GM23338 (cell line): ENCODE measurements at regions not wholly inside any gene's neighbourhood (a gene's known extent, or its start where the extent isn't known, plus 50 kb on each side); places are given as distances from the start of the nearest gene placed in this dataset.

ENCODE experiments used
- ATAC-seq: fragments of 200-7000 bp; cut with Tn5 transposase; 3 replicates; pipeline ENCODE4 v1.9.1; 2020
- DNase-seq: peaks from one replicate; pipeline ENCODE4 v3.0.0-alpha.2; 2015; ENCODE audit warnings: low spot score
- H2AFZ ChIP-seq: fragments of 200-600 bp; sonication (generic); 2 replicates; pipeline ENCODE4 v1.8.0; 2016; ENCODE audit warnings: antibody characterized with exemption, mild to moderate bottlenecking, moderate library complexity
- H3F3A ChIP-seq: fragments of 200-600 bp; sonication (generic); replicated peaks from 2 replicates; pipeline ENCODE4 v1.8.0; 2017; ENCODE audit warnings: antibody characterized with exemption, mixed run types, low read depth
- H3K27ac ChIP-seq: fragments of 200-600 bp; sonication (generic); 2 replicates; pipeline ENCODE4 v1.6.1; 2016; ENCODE audit warnings: low read depth
- H3K27me3 ChIP-seq: fragments of 200-600 bp; sonication (generic); 2 replicates; pipeline ENCODE4 v1.8.0; 2016; ENCODE audit warnings: mild to moderate bottlenecking, mixed run types, moderate library complexity; ENCODE audit not compliant: insufficient read depth
- H3K36me3 ChIP-seq: fragments of 200-600 bp; sonication (generic); 2 replicates; pipeline ENCODE4 v1.8.0; 2016; ENCODE audit warnings: mild to moderate bottlenecking; ENCODE audit not compliant: insufficient read depth
- H3K4me1 ChIP-seq: fragments of 200-600 bp; sonication (generic); 2 replicates; pipeline ENCODE4 v1.8.0; 2016; ENCODE audit warnings: mild to moderate bottlenecking, moderate library complexity; ENCODE audit not compliant: insufficient read depth
- H3K4me2 ChIP-seq: fragments of 200-600 bp; sonication (generic); 2 replicates; pipeline ENCODE4 v1.7.1; 2017; ENCODE audit warnings: mixed run types
- H3K4me3 ChIP-seq: fragments of 200-600 bp; sonication (generic); 2 replicates; pipeline ENCODE4 v1.6.1; 2016; ENCODE audit warnings: mixed run types
- H3K79me2 ChIP-seq: fragments of 200-600 bp; sonication (generic); replicated peaks from 2 replicates; pipeline ENCODE4 v1.8.0; 2017; ENCODE audit warnings: mild to moderate bottlenecking; ENCODE audit not compliant: insufficient read depth
- H3K9me2 ChIP-seq: fragments of 200-600 bp; sonication (generic); 2 replicates; pipeline ENCODE4 v1.8.0; 2017; ENCODE audit not compliant: insufficient read depth
- H4K20me1 ChIP-seq: fragments of 200-600 bp; sonication (generic); replicated peaks from 2 replicates; pipeline ENCODE4 v1.8.0; 2017; ENCODE audit warnings: mild to moderate bottlenecking; ENCODE audit not compliant: insufficient read depth
- H3K27ac Mint-ChIP-seq: 2 replicates; pipeline ENCODE4 v1.8.0; 2020; ENCODE audit warnings: inconsistent platforms, mild to moderate bottlenecking, moderate library complexity, mixed read lengths
- H3K27me3 Mint-ChIP-seq: 3 replicates; pipeline ENCODE4 v1.8.0; 2022; ENCODE audit warnings: low read depth, mild to moderate bottlenecking, moderate library complexity, mixed read lengths, inconsistent platforms; ENCODE audit not compliant: insufficient read depth, poor library complexity
- H3K36me3 Mint-ChIP-seq: 3 replicates; pipeline ENCODE4 v1.8.0; 2021; ENCODE audit warnings: low read depth, mild to moderate bottlenecking, inconsistent platforms, moderate library complexity, mixed read lengths
- H3K4me1 Mint-ChIP-seq: 3 replicates; pipeline ENCODE4 v1.8.0; 2020; ENCODE audit warnings: mild to moderate bottlenecking, inconsistent platforms, mixed read lengths
- H3K4me3 Mint-ChIP-seq: 3 replicates; pipeline ENCODE4 v1.8.0; 2021; ENCODE audit warnings: moderate library complexity, mild to moderate bottlenecking, inconsistent platforms, mixed read lengths
- H3K9me3 Mint-ChIP-seq: 3 replicates; pipeline ENCODE4 v1.8.0; 2020; ENCODE audit warnings: moderate library complexity, mild to moderate bottlenecking, inconsistent platforms, mixed read lengths
- CREB1 ChIP-seq: fragments of 250-450 bp; sonication (Bioruptor Pico); IDR thresholded peaks from 2 replicates; pipeline ENCODE4 v1.5.0; 2020; ENCODE audit warnings: low read depth, mild to moderate bottlenecking, moderate library complexity
- EZH2 ChIP-seq: fragments of 200-600 bp; sonication (generic); IDR thresholded peaks from one replicate; pipeline ENCODE4 v1.8.0; 2017; ENCODE audit warnings: antibody characterized with exemption, mild to moderate bottlenecking, low read depth; ENCODE audit not compliant: unreplicated experiment
- JUNB ChIP-seq: IDR thresholded peaks from one replicate; pipeline ENCODE4 v1.6.1; 2016; ENCODE audit warnings: antibody characterized with exemption; ENCODE audit not compliant: unreplicated experiment
- NANOG ChIP-seq: IDR thresholded peaks from 2 replicates; pipeline ENCODE4 v1.6.1; 2016; ENCODE audit warnings: antibody characterized with exemption, borderline replicate concordance
- TF ChIP-seq, protein P1 (sequence below): fragments of 250-450 bp; sonication (Bioruptor Pico); IDR thresholded peaks from 2 replicates; pipeline ENCODE4 v1.5.0; 2020; ENCODE audit warnings: mild to moderate bottlenecking, moderate library complexity
- TF ChIP-seq, protein P2 (sequence below): IDR thresholded peaks from one replicate; pipeline ENCODE4 v1.6.1; 2018; ENCODE audit warnings: antibody characterized with exemption; ENCODE audit not compliant: unreplicated experiment
- TF ChIP-seq, protein P3 (sequence below), 2 experiments: fragments of 200-600 bp in 1 of 2; sonication (generic) in 1 of 2; conservative IDR thresholded peaks; 2 replicates each; pipeline versions ENCODE4 v1.5.1 to v1.6.1; 2016 to 2017; ENCODE audit warnings: antibody characterized with exemption in 2 of 2, low read depth in 2 of 2, mild to moderate bottlenecking in 2 of 2, moderate library complexity in 1 of 2
- TF ChIP-seq, protein P4 (sequence below): IDR thresholded peaks from 2 replicates; pipeline ENCODE4 v1.6.1; 2016; ENCODE audit warnings: antibody characterized with exemption

DNA sequence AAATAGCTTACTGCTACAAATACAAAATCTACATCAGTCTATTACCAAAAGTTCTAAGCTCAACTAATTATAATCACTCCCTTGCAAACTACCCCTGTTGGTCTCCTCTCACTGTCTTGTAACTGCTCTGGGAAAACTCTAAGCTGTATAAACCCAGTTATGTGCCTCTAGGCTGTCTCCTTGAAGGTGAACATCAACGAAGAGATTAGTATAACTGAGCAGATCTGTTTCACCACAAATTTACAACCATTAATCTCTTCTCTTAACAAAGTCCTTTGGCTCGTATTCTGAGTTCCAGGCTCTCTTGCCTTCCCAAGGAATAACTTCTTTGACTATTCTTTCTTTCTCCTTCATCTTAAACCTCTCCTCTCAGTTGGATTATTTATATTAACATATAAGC is 84.4 kb upstream of the PRMT6 start (continued):
- TF ChIP-seq, protein P1, sequence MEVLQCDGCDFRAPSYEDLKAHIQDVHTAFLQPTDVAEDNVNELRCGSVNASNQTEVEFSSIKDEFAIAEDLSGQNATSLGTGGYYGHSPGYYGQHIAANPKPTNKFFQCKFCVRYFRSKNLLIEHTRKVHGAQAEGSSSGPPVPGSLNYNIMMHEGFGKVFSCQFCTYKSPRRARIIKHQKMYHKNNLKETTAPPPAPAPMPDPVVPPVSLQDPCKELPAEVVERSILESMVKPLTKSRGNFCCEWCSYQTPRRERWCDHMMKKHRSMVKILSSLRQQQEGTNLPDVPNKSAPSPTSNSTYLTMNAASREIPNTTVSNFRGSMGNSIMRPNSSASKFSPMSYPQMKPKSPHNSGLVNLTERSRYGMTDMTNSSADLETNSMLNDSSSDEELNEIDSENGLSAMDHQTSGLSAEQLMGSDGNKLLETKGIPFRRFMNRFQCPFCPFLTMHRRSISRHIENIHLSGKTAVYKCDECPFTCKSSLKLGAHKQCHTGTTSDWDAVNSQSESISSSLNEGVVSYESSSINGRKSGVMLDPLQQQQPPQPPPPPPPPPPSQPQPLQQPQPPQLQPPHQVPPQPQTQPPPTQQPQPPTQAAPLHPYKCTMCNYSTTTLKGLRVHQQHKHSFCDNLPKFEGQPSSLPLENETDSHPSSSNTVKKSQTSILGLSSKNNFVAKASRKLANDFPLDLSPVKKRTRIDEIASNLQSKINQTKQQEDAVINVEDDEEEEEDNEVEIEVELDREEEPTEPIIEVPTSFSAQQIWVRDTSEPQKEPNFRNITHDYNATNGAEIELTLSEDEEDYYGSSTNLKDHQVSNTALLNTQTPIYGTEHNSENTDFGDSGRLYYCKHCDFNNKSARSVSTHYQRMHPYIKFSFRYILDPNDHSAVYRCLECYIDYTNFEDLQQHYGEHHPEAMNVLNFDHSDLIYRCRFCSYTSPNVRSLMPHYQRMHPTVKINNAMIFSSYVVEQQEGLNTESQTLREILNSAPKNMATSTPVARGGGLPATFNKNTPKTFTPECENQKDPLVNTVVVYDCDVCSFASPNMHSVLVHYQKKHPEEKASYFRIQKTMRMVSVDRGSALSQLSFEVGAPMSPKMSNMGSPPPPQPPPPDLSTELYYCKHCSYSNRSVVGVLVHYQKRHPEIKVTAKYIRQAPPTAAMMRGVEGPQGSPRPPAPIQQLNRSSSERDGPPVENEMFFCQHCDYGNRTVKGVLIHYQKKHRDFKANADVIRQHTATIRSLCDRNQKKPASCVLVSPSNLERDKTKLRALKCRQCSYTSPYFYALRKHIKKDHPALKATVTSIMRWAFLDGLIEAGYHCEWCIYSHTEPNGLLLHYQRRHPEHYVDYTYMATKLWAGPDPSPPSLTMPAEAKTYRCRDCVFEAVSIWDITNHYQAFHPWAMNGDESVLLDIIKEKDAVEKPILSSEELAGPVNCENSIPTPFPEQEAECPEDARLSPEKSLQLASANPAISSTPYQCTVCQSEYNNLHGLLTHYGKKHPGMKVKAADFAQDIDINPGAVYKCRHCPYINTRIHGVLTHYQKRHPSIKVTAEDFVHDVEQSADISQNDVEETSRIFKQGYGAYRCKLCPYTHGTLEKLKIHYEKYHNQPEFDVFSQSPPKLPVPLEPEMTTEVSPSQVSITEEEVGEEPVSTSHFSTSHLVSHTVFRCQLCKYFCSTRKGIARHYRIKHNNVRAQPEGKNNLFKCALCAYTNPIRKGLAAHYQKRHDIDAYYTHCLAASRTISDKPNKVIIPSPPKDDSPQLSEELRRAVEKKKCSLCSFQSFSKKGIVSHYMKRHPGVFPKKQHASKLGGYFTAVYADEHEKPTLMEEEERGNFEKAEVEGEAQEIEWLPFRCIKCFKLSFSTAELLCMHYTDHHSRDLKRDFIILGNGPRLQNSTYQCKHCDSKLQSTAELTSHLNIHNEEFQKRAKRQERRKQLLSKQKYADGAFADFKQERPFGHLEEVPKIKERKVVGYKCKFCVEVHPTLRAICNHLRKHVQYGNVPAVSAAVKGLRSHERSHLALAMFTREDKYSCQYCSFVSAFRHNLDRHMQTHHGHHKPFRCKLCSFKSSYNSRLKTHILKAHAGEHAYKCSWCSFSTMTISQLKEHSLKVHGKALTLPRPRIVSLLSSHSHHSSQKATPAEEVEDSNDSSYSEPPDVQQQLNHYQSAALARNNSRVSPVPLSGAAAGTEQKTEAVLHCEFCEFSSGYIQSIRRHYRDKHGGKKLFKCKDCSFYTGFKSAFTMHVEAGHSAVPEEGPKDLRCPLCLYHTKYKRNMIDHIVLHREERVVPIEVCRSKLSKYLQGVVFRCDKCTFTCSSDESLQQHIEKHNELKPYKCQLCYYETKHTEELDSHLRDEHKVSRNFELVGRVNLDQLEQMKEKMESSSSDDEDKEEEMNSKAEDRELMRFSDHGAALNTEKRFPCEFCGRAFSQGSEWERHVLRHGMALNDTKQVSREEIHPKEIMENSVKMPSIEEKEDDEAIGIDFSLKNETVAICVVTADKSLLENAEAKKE (CRISPR knock-in tag): no peak
- TF ChIP-seq, protein P2, sequence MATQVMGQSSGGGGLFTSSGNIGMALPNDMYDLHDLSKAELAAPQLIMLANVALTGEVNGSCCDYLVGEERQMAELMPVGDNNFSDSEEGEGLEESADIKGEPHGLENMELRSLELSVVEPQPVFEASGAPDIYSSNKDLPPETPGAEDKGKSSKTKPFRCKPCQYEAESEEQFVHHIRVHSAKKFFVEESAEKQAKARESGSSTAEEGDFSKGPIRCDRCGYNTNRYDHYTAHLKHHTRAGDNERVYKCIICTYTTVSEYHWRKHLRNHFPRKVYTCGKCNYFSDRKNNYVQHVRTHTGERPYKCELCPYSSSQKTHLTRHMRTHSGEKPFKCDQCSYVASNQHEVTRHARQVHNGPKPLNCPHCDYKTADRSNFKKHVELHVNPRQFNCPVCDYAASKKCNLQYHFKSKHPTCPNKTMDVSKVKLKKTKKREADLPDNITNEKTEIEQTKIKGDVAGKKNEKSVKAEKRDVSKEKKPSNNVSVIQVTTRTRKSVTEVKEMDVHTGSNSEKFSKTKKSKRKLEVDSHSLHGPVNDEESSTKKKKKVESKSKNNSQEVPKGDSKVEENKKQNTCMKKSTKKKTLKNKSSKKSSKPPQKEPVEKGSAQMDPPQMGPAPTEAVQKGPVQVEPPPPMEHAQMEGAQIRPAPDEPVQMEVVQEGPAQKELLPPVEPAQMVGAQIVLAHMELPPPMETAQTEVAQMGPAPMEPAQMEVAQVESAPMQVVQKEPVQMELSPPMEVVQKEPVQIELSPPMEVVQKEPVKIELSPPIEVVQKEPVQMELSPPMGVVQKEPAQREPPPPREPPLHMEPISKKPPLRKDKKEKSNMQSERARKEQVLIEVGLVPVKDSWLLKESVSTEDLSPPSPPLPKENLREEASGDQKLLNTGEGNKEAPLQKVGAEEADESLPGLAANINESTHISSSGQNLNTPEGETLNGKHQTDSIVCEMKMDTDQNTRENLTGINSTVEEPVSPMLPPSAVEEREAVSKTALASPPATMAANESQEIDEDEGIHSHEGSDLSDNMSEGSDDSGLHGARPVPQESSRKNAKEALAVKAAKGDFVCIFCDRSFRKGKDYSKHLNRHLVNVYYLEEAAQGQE: no peak
- TF ChIP-seq NANOG (no peak), EZH2 (no peak), CREB1 (CRISPR knock-in tag) (no peak)

DNA sequence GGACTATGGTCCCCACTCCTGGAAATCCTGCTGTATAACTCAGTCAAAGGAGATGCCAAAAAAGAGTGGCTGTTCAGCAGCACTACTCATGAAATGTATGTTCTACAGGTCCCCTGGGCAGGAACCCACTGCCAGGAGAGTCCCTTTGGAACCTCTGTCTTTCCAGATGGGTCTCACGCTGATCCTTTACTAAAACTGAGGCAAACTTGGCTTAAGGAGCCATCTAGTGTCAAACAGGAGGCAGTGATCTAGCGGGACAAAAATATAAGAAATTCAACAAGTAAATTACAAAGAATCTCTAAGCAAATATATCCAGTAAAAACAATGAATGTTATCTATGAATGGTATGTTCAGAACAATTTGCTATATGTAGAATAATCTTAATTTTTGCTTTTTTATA is 80.5 kb upstream of the PRMT6 start:
- H4K20me1 ChIP-seq: no peaks in the 10 kb centered on the region
- H3K4me1 ChIP-seq: no peaks in the 10 kb centered on the region
- no peaks in the 10 kb centered on the region for H3K27me3 ChIP-seq
- peak; percentile 68 for DNase-seq
- no peaks in the 10 kb centered on the region for H3F3A ChIP-seq
- no peak overlapping the region for H3K4me3 ChIP-seq
- TF ChIP-seq, protein P3, sequence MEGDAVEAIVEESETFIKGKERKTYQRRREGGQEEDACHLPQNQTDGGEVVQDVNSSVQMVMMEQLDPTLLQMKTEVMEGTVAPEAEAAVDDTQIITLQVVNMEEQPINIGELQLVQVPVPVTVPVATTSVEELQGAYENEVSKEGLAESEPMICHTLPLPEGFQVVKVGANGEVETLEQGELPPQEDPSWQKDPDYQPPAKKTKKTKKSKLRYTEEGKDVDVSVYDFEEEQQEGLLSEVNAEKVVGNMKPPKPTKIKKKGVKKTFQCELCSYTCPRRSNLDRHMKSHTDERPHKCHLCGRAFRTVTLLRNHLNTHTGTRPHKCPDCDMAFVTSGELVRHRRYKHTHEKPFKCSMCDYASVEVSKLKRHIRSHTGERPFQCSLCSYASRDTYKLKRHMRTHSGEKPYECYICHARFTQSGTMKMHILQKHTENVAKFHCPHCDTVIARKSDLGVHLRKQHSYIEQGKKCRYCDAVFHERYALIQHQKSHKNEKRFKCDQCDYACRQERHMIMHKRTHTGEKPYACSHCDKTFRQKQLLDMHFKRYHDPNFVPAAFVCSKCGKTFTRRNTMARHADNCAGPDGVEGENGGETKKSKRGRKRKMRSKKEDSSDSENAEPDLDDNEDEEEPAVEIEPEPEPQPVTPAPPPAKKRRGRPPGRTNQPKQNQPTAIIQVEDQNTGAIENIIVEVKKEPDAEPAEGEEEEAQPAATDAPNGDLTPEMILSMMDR (conservative IDR thresholded peaks at IDR 0.05; ENCODE audit: low read depth in 2 of 2): peak; percentile 73 to 80
- TF ChIP-seq NANOG (no peak), CREB1 (CRISPR knock-in tag) (no peak), JUNB (no peak)
- TF ChIP-seq, protein P4, sequence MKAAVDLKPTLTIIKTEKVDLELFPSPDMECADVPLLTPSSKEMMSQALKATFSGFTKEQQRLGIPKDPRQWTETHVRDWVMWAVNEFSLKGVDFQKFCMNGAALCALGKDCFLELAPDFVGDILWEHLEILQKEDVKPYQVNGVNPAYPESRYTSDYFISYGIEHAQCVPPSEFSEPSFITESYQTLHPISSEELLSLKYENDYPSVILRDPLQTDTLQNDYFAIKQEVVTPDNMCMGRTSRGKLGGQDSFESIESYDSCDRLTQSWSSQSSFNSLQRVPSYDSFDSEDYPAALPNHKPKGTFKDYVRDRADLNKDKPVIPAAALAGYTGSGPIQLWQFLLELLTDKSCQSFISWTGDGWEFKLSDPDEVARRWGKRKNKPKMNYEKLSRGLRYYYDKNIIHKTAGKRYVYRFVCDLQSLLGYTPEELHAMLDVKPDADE: no peak
- H3K27me3 Mint-ChIP-seq: no peaks in the 10 kb centered on the region
- H3K27ac ChIP-seq: no peak overlapping the region
- no peaks in the 10 kb centered on the region for H3K79me2 ChIP-seq
- H3K27ac Mint-ChIP-seq: no peak overlapping the region
- H3K4me2 ChIP-seq: no peak overlapping the region
- H3K4me3 Mint-ChIP-seq: no peak overlapping the region
- H3K9me2 ChIP-seq: no peaks in the 10 kb centered on the region
- H3K9me3 Mint-ChIP-seq: peaks cover 8% of the 10 kb centered on the region; the same call in 1 of the 3 replicates
- H2AFZ ChIP-seq: no peak overlapping the region
- peaks cover 7% of the 10 kb centered on the region; the same call in 2 of the 3 replicates for H3K36me3 Mint-ChIP-seq
- no peaks in the 10 kb centered on the region for H3K36me3 ChIP-seq
- H3K4me1 Mint-ChIP-seq: peaks cover 2% of the 10 kb centered on the region
- ATAC-seq: peak; percentile 65
